ENCODE measurements at regions not wholly inside any gene's neighbourhood (a gene's known extent, or its start where the extent isn't known, plus 50 kb on each side); places are given as distances from the start of the nearest gene placed in this dataset.
"Not testable (repeated sequence)": the region's sequence is repeated elsewhere in the genome, so short reads cannot be mapped to it uniquely, and the experiment has no call there.

DNA sequence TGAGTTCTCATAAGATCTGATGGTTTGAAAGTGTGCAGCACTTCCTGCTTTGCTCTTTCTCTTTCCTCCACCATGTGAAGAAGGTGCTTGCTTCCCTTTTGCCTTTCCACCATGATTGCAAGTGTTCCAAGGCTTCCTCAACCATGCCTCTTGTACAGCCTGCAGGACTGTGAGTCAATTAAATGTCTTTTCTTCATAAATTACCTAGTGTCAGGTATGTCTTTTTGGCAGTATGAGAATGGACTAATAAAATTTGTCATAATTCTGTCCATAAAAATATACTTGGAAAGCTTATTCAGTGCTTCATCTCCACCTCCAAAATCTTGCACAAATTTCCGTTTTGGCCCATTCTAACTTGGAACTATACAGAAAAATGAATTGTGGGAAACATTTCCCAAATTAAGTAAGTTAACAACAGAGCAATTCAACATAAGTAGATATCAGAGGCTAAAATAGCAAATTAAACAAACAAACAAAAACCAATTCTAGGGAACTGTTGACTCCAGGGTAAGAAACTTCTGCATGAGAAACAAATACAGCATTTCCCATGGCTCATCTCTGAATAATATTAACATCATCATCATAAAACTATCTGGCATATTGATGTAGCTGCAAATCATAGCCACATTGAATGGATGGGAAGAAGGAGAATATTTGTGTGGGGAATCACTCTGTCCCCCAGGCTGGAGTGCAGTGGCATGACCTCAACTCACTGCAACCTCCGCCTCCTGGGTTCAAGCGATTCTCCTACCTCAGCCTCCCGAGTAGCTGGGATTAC, 459.5 kb upstream of the FAR2 start:
- no peak for DNase-seq (ENCODE audit: low read depth)

DNA sequence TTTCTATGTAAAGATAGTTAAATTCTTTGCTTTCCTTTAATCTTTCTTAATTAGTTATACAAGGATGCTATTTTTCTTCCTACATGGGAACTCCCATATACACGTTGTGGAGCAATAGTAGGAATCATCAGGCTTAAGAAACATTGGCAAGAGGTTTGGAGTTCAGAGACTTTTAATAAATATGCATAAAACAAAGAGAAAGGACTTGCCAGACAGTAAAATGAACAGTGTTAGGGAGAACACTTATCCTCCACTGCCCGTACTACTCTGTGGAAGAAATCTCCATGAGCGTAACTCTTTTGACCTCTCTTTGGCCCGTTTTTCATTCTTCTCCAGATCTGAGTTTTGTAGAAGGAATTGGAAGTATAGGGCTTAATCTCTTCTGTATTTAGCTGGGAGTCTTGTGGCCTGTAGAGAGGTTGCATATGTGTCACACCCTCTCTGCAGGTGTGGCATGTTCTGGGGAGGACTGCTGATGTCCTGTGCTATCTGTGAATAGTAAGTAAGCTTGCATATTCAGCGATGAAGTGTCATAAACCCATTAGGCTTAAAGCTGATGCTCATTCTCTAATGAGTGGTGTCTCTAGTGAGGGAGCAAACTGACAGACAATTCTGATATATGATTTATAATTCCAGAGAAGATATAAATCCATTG, 455.4 kb upstream of the FAR2 start:
- no peak for DNase-seq (ENCODE audit: low read depth)

DNA sequence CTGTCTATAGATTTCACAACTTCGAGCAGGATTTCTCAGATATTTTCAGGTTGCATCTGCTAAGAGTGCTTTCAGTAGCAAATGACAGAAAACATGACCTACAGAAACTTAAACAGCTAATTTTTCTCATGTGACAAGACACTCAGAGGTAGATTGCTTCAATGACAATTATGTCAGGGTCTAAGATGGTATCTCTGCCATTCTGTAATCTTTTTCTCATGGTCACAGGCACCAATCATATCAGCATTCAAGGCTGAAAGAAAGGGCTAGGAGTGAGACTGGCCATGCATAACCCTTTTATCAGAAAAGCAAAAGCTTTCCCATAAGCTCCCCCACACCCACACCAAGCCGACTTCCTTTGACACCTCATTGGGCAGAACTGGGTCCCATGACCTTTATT, 450.5 kb upstream of the FAR2 start:
- no peak for DNase-seq (ENCODE audit: low read depth)

- DNase-seq (ENCODE audit: low read depth) = no peak
Observed at GRCh38 chr12:28699029-28699428, 450.0 kb upstream of the FAR2 start.

DNA sequence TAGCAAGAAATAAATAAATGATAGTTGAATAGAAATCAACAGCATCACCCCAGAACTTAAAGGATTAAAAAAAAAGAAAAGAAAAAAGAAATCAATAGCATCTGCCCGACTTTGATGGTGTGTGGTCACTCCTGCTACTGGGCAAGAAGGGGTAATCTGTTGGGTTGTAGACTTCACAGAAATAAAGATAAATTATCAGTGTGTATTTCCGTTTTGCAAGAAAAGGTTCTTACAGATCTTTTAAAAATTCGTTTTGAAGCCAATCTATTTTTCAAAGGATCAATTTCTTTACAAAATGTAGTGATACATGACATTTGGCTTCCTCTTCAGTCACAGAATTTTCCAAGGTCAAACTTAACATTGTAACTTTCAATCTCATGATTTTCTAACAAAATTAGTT, 448.9 kb upstream of the FAR2 start:
- no peak for DNase-seq (ENCODE audit: low read depth)

- no peak for DNase-seq (ENCODE audit: low read depth)
Observed at GRCh38 chr12:28704477-28705169, 444.5 kb upstream of the FAR2 start.

GRCh38 chr12:28708918-28709371, 440.1 kb upstream of the FAR2 start:
- no peak for DNase-seq (ENCODE audit: low read depth)

GRCh38 chr12:28709986-28710685, 438.9 kb upstream of the FAR2 start:
- no peak for DNase-seq (ENCODE audit: low read depth)

DNA sequence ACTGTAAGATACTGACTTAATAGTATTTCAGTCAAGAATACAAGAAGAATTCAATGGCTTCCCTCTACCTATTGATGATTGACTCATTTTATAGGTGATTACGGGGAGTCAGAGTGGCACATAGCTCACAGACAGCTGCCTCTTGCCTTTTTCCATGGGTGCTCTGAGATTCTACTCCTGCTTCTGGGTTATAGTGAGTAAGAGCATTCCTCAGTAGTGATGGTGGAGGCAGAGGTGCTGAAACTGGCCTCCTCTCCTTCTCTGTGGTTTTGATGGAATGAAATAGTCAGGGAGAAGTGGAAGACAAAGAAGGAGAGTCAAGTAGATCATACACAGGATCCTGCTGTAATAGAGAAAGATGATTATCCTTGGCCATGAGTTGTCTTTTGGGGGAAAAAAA, 438.2 kb upstream of the FAR2 start:
- DNase-seq (ENCODE audit: low read depth) = no peak

- DNase-seq (ENCODE audit: low read depth) = no peak
Observed at GRCh38 chr12:28711421-28711820, 437.7 kb upstream of the FAR2 start.

- DNase-seq (ENCODE audit: low read depth) = no peak
Observed at GRCh38 chr12:28742791-28743190, 406.3 kb upstream of the FAR2 start.

- DNase-seq (ENCODE audit: low read depth) = no peak
Observed at GRCh38 chr12:28746734-28747325, 402.2 kb upstream of the FAR2 start.

DNA sequence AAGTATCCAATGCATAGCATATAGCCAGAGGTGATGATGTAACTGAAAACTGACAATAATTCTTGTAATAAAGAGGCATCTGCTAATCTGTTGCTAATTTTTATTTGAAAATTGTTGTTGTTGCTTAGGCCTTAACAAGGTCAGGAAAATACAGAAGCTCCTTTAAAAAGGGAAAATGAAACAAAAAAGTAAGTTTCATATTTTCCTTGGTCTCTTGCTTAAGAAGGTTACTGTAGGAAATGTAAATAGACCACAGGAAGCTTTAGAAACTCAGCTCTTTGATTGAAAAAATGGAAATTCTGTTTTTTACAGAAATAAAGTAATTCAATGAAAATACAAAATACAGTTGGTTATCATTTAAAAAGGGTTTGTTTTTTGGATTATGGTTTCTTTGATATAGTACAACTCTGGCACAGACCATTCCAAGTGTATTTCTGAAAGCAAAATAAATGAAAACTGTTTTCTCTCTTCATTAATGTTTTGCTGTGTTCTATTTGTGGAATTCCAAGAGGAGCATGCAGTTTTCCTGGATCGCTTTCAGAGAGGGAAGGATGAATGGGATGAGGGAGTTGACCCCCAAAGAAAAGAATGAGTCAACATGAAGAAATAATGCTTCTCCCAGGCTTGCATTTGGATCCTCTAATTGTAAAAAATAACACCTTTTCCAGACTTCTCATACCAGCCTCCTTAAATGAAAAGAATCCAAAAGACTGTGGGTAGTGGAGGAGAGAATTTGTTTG, 398.0 kb upstream of the FAR2 start:
- no peak for DNase-seq (ENCODE audit: low read depth)

DNA sequence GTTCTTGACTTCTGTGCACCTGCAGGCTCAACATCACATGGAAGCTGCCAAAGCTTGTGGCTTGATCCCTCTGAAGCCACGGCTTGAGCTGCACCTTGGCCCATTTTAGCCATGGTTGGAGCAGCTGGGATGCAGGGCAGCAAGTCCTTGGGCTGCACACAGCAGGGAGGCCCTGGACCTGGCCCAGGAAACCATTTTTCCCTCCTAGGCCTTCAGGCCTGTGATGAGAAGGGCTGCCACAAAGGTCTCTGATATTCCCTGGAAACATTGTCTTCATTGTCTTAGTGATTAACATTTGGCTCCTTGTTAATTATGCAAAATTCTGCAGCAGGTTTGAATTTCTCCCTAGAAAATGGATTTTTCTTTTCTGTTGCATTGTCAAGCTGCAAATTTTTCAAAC, 394.1 kb upstream of the FAR2 start:
- DNase-seq (ENCODE audit: low read depth) = no peak

GRCh38 chr12:28759333-28759732, 389.7 kb upstream of the FAR2 start:
- DNase-seq (ENCODE audit: low read depth) = no peak

GRCh38 chr12:28760040-28760903, 388.8 kb upstream of the FAR2 start:
- not testable (repeated sequence) for DNase-seq (ENCODE audit: low read depth)

DNA sequence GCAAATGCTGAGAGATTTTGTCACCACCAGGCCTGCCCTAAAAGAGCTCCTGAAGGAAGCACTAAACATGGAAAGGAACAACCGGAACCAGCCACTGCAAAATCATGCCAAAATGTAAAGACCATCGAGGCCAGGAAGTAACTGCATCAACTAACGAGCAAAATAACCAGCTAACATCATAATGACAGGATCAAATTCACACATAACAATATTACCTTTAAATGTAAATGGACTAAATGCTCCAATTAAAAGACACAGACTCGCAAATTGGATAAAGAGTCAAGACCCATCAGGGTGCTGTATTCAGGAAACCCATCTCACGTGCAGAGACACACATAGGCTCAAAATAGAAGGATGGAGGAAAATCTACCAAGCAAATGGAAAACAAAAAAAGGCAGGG, 387.2 kb upstream of the FAR2 start:
- not testable (repeated sequence) for DNase-seq (ENCODE audit: low read depth)

DNA sequence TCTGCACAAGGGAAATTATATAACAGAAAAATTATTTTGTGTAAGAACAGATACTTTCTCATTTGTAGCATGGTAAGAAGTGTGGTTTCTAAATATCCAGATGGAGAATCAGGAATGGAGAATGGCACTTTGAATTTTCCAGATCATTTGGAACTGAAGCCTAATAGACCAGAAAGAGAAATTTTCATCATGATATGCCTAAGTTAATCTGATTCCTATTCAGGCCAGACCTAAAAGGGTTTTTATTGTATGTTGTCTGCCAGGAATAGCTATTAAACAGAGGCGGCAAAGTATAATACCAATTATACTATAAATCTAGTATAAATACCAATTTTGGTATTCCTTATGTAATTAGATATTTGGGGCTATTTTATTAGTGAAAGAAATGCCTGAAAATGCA, 382.7 kb upstream of the FAR2 start:
- no peak for DNase-seq (ENCODE audit: low read depth)

DNA sequence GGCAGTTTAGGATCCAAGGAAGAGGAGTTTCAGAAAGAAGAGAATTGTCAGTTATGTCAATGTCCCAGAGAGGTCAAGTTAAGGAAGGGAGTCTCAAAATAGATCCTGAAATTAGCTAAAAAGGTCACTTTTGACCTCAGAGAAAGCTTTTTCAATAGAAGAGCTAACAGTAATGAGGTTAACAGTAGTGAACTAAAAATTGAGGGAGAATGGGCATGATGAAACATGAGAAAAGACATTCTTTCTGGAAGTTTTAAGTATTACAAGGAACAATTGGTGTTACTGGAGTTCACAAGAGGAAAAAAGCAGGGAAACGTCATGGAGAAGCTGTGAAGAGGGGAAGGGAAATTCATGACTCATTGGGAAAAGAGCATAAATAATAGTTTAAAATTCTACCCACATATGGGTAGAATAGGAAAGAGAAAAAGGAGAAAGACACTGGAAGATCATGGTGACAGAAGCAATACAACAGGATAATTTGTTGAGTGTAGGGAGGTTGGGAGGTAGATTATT, 381.2 kb upstream of the FAR2 start:
- no peak for DNase-seq (ENCODE audit: low read depth)

GRCh38 chr12:28770322-28770721, 378.8 kb upstream of the FAR2 start:
- DNase-seq (ENCODE audit: low read depth) = no peak

All from CMK (cell line).